Astrocyte (in vitro differentiated cells and primary cell): ENCODE measurements at regions not wholly inside any gene's neighbourhood (a gene's known extent, or its start where the extent isn't known, plus 50 kb on each side); places are given as distances from the start of the nearest gene placed in this dataset.

ENCODE experiments used
- CTCF ChIP-seq: IDR thresholded peaks from 2 replicates; pipeline ENCODE4 v1.5.1; 2011; ENCODE audit warnings: low read depth, mild to moderate bottlenecking, inconsistent platforms, low read length, moderate library complexity; ENCODE audit not compliant: insufficient read depth
- EZH2 ChIP-seq: IDR thresholded peaks from 2 replicates; pipeline ENCODE4 v1.6.1; 2012; ENCODE audit warnings: mild to moderate bottlenecking, low read length, inconsistent platforms; ENCODE audit not compliant: insufficient read depth

- TF ChIP-seq CTCF (no peak), EZH2 (no peak)
Measured at GRCh38 chr16:74165566-74166080, 131.0 kb upstream of the PSMD7 start.
